ENCODE measurements at regions not wholly inside any gene's neighbourhood (a gene's known extent, or its start where the extent isn't known, plus 50 kb on each side); places are given as distances from the start of the nearest gene placed in this dataset.

DNA sequence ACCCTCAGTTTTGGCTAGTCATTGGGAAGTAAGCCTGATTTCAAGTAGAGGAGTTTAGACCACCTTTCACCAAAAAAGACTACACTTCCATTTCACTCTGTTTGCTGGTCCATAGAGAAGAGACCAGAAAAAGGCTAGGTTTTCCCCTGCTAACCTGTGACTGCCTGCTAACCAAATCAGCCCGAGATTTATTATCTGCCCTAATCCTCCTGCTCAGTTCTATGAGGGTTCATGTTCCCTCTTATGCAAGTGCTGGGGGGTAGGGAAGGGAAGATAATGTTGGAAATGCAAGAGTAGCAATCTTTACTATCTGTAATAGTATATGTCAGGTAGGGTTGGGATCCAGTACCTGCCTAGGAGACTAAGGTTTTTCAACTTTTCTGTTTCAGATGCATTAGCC is 51.6 kb upstream of the CCNG1 start:
- Histone ChIP-seq H3K27me3 (ENCODE audit: low read depth) (no peaks in the 10 kb centered on the region), H3K27ac (no peak overlapping the region), H3K4me1 (no peaks in the 10 kb centered on the region), H3K36me3 (no peaks in the 10 kb centered on the region), H3K9me3 (peaks cover 3% of the 10 kb centered on the region), H3K4me3 (no peak overlapping the region)
- DNase-seq (no peak), ATAC-seq (no peak)
- intact Hi-C loops (cut with DNase I) = no loop called here
- TF ChIP-seq, protein P1, sequence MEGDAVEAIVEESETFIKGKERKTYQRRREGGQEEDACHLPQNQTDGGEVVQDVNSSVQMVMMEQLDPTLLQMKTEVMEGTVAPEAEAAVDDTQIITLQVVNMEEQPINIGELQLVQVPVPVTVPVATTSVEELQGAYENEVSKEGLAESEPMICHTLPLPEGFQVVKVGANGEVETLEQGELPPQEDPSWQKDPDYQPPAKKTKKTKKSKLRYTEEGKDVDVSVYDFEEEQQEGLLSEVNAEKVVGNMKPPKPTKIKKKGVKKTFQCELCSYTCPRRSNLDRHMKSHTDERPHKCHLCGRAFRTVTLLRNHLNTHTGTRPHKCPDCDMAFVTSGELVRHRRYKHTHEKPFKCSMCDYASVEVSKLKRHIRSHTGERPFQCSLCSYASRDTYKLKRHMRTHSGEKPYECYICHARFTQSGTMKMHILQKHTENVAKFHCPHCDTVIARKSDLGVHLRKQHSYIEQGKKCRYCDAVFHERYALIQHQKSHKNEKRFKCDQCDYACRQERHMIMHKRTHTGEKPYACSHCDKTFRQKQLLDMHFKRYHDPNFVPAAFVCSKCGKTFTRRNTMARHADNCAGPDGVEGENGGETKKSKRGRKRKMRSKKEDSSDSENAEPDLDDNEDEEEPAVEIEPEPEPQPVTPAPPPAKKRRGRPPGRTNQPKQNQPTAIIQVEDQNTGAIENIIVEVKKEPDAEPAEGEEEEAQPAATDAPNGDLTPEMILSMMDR (IDR thresholded peaks at IDR 0.05) = no peak

DNA sequence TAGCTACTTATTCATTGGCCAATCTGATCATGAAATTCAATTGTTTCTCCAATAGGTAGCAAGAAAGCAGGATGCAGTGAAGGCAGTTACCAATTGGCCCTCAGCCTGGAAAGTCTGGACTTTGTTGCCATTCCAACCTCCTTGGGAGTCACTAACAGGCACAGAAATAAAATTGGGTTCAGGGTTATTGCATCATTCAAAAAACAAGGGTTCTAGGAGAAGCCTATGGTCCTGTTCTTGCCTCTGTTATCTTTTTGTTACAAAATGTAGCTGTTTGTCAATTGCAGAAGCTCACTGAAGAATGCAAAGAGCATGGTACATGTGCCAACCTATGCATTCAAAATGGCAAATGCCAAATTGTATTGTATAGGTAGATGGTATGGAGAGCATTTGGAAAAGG is 51.0 kb upstream of the CCNG1 start:
- Histone ChIP-seq H3K27ac (no peak overlapping the region), H3K4me3 (no peak overlapping the region), H3K9me3 (peaks cover 3% of the 10 kb centered on the region), H3K4me1 (no peaks in the 10 kb centered on the region), H3K36me3 (no peaks in the 10 kb centered on the region), H3K27me3 (ENCODE audit: low read depth) (no peaks in the 10 kb centered on the region)
- ATAC-seq = no peak
- no peak for DNase-seq
- intact Hi-C loops (cut with DNase I) = no loop called here
- TF ChIP-seq, protein P1 (IDR thresholded peaks at IDR 0.05) = no peak

DNA sequence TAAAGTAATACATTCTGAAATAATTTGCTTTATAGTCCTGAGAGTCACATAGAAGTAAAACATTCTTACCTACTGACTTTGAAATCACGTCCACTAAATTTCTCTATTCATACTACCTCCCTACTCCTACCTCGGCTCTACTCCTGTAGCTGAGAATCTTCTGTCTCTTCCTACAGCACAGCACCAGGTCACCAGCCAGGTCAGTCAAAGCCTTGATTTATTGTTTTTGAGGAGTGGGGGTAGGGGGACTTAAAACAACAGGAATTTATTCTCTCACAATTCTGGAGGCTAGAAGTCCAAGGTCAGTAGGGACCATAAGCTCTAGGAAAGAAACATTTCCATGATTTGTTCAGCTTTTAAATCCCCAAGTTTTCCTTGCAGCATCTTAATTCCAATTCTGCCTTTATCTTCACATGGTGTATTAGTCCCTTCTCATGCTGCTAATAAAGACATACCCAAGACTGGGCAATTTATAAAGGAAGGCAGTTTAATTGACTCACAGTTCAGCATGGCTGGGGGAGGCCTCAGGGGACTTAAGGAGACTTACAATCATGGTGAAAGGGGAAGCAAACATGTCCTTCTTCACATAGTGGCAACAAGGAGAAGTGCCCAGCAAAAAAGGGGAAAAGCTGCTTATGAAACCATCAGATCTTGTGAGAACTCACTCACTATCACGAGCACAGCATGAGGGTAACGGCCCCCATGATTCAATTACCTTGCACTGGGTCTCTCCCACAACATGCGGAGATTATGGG is 49.6 kb upstream of the CCNG1 start:
- no peak for ATAC-seq
- H3K9me3 ChIP-seq = peaks cover 3% of the 10 kb centered on the region

More for the DNA sequence above, 49.6 kb upstream of the CCNG1 start:
- DNase-seq = no peak
- H3K27ac ChIP-seq = no peak overlapping the region
- no peaks in the 10 kb centered on the region for H3K4me1 ChIP-seq
- intact Hi-C loops (cut with DNase I) = no loop called here
- H3K4me3 ChIP-seq = no peak overlapping the region
- H3K36me3 ChIP-seq = no peaks in the 10 kb centered on the region
- H3K27me3 ChIP-seq (ENCODE audit: low read depth) = no peaks in the 10 kb centered on the region
- TF ChIP-seq, protein P1 (IDR thresholded peaks at IDR 0.05) = no peak
